Mesendoderm (in vitro differentiated cells): ENCODE measurements at regions not wholly inside any gene's neighbourhood (a gene's known extent, or its start where the extent isn't known, plus 50 kb on each side); places are given as distances from the start of the nearest gene placed in this dataset.

ENCODE experiments used
- DNase-seq: peaks from one replicate; pipeline ENCODE4 v3.0.0; 2013
- H2AK5ac ChIP-seq: 2 replicates; pipeline ENCODE4 v1.6.1; 2013; ENCODE audit warnings: low read length, inconsistent platforms
- H2BK120ac ChIP-seq: 2 replicates; pipeline ENCODE4 v1.6.1; 2013; ENCODE audit warnings: low read depth, mild to moderate bottlenecking, low read length, moderate library complexity, mixed read lengths
- H2BK15ac ChIP-seq: replicated peaks from 2 replicates; pipeline ENCODE4 v1.6.1; 2013; ENCODE audit warnings: low read depth, mild to moderate bottlenecking, moderate library complexity
- H2BK5ac ChIP-seq: 2 replicates; pipeline ENCODE4 v1.6.1; 2013; ENCODE audit warnings: low read length, inconsistent platforms
- H3K18ac ChIP-seq: 2 replicates; pipeline ENCODE4 v1.6.1; 2013; ENCODE audit warnings: mild to moderate bottlenecking, low read length, mixed read lengths
- H3K23ac ChIP-seq: one replicate; pipeline ENCODE4 v1.6.1; 2013; ENCODE audit warnings: low read length
- H3K27ac ChIP-seq: 2 replicates; pipeline ENCODE4 v1.5.1; 2013; ENCODE audit warnings: low read depth, mild to moderate bottlenecking, inconsistent platforms, low read length, moderate library complexity
- H3K27me3 ChIP-seq: 2 replicates; pipeline ENCODE4 v1.6.1; 2013; ENCODE audit warnings: low read length, control low read depth, mild to moderate bottlenecking, inconsistent platforms; ENCODE audit not compliant: insufficient read depth, poor library complexity
- H3K36me3 ChIP-seq: 2 replicates; pipeline ENCODE4 v1.6.1; 2013; ENCODE audit warnings: low read length, inconsistent platforms; ENCODE audit not compliant: control insufficient read depth, insufficient read depth
- H3K4ac ChIP-seq: one replicate; pipeline ENCODE4 v1.6.1; 2013; ENCODE audit warnings: low read depth, mild to moderate bottlenecking, low read length, moderate library complexity
- H3K4me1 ChIP-seq: 2 replicates; pipeline ENCODE4 v1.6.1; 2013; ENCODE audit warnings: low read depth, low read length, inconsistent platforms; ENCODE audit not compliant: control insufficient read depth
- H3K4me2 ChIP-seq: 2 replicates; pipeline ENCODE4 v1.6.1; 2013; ENCODE audit warnings: low read length
- H3K4me3 ChIP-seq: 2 replicates; pipeline ENCODE4 v1.5.1; 2013; ENCODE audit warnings: mild to moderate bottlenecking, low read length
- H3K56ac ChIP-seq: one replicate; pipeline ENCODE4 v1.6.1; 2013; ENCODE audit warnings: low read length
- H3K79me1 ChIP-seq: 2 replicates; pipeline ENCODE4 v1.6.1; 2013; ENCODE audit warnings: low read length, inconsistent platforms
- H3K79me2 ChIP-seq: 2 replicates; pipeline ENCODE4 v1.6.1; 2013; ENCODE audit warnings: mild to moderate bottlenecking, low read length; ENCODE audit not compliant: control insufficient read depth, insufficient read depth
- H3K9ac ChIP-seq: 2 replicates; pipeline ENCODE4 v1.6.1; 2013; ENCODE audit warnings: low read length, inconsistent platforms
- H4K5ac ChIP-seq: one replicate; pipeline ENCODE4 v1.6.1; 2013; ENCODE audit warnings: low read length
- H4K8ac ChIP-seq: one replicate; pipeline ENCODE4 v1.6.1; 2013; ENCODE audit warnings: low read depth, mild to moderate bottlenecking, control low read depth, low read length, moderate library complexity
- WGBS: extraction: QIAGEN DNeasy Blood & Tissue Kit; methylation state at CpG from one replicate; pipeline ENCODE4 v1.1.7; 2013; ENCODE audit warnings: low lambda C conversion rate, missing lambda C conversion rate; ENCODE audit not compliant: insufficient coverage; ENCODE audit errors: extremely low coverage; 5-methylcytosine and 5-hydroxymethylcytosine counted together

- H2BK5ac ChIP-seq: peak overlapping the region; percentile 61
- peak overlapping the region; percentile 61 for H2BK15ac ChIP-seq
- no peak overlapping the region for H3K4me3 ChIP-seq
- no peak overlapping the region for H2BK120ac ChIP-seq
- no peaks in the 10 kb centered on the region for H3K79me1 ChIP-seq
- no peak overlapping the region for H3K23ac ChIP-seq
- no peak overlapping the region for H4K5ac ChIP-seq
- peak overlapping the region; percentile 65 for H3K56ac ChIP-seq
- H3K4me2 ChIP-seq: no peak overlapping the region
- H3K79me2 ChIP-seq: no peaks in the 10 kb centered on the region
- H3K27ac ChIP-seq: no peak overlapping the region
- DNase-seq: no peak
- H3K36me3 ChIP-seq: no peaks in the 10 kb centered on the region
- H2AK5ac ChIP-seq: peak overlapping the region; percentile 57
- no peak overlapping the region for H3K18ac ChIP-seq
- no CpG with 5 or more reads among the region's 4 CpGs for WGBS
- peaks cover 21% of the 10 kb centered on the region for H3K4me1 ChIP-seq
- H3K9ac ChIP-seq: no peak overlapping the region
- H3K27me3 ChIP-seq: no peaks in the 10 kb centered on the region
- H4K8ac ChIP-seq: no peak overlapping the region
- H3K4ac ChIP-seq: peak overlapping the region; percentile 96
Observed at GRCh38 chr20:20816969-20817755, 104.7 kb upstream of the RALGAPA2 start.

DNA sequence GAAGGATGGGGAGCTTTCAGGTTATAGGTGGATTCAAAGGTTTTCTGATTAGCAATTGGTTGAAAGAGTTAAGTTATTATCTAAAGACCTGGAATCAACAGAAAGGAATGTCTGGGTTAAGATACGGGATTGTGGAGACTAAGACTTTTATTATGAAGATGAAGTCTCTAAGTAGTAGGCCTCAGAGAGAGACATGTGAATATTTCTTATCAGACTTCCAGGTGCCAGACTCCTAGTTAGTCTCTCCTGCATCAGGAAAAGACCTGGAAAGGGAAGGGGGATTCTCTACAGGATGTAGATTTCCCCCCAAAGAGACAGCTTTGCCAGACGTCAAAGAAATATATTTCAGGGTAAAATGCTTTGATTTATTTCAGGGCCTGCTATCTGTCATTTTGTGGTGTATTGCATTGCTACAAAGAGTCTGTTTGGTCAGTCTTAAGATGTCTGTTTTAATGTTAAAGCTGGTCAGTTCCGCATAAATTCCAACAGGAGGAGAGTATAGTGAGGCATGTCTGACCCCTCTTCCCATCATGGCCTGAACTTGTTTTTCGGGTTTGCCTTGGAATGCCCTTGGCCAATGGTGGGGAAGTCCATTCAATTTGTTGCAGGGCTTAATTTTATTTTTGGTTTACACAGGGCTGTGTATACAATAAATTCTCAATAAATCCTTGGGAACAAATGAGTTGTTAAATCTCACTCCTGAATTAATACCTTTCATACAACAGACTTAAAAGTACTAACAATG is 103.4 kb upstream of the RALGAPA2 start:
- Histone ChIP-seq H3K18ac (peak overlapping the region; percentile 79), H2BK15ac (no peak overlapping the region), H3K4me3 (no peak overlapping the region), H3K23ac (no peak overlapping the region), H4K5ac (no peak overlapping the region), H4K8ac (no peak overlapping the region), H3K79me1 (no peaks in the 10 kb centered on the region), H3K27ac (peak overlapping the region; percentile 80), H3K36me3 (no peaks in the 10 kb centered on the region), H3K4me1 (peaks cover 14% of the 10 kb centered on the region), H3K79me2 (no peaks in the 10 kb centered on the region), H2BK120ac (peak overlapping the region; percentile 99), H3K4me2 (no peak overlapping the region), H3K56ac (peak overlapping the region; percentile 79), H2BK5ac (peak overlapping the region; percentile 97), H3K27me3 (no peaks in the 10 kb centered on the region), H3K9ac (peak overlapping the region; percentile 14), H2AK5ac (no peak overlapping the region), H3K4ac (peak overlapping the region; percentile 52)
- no CpG with 5 or more reads among the region's 4 CpGs for WGBS
- DNase-seq: peak; percentile 96

DNA sequence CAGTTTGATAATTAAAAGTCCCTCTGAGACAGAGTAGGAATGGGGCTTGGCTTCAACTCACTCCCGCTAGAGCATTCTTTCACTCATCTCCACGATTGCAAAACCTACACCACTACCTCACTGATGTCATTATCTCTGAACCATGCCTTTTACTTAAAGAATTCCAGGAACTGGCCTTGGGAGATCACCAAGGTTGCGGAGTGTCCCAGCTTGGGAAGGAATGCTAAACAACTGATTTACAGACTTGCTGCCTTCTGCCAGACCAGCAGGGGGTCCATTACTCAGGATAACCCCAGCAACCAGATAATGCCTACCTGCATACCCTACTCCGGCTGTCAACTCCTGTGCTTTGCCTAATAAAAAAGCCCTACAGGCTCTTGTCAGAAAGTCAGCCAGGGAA is 102.2 kb upstream of the RALGAPA2 start:
- H4K5ac ChIP-seq: no peak overlapping the region
- H3K23ac ChIP-seq: no peak overlapping the region
- H3K4me2 ChIP-seq: no peak overlapping the region
- DNase-seq: peak; percentile 100
- H3K27me3 ChIP-seq: no peaks in the 10 kb centered on the region
- H2BK120ac ChIP-seq: no peak overlapping the region
- H3K9ac ChIP-seq: no peak overlapping the region
- H3K4ac ChIP-seq: no peak overlapping the region
- no CpG with 5 or more reads among the region's 4 CpGs for WGBS
- H3K18ac ChIP-seq: peak overlapping the region; percentile 78
- H2BK5ac ChIP-seq: peak overlapping the region; percentile 90
- peak overlapping the region; percentile 74 for H3K56ac ChIP-seq
- no peak overlapping the region for H2AK5ac ChIP-seq
- no peak overlapping the region for H4K8ac ChIP-seq
- H3K27ac ChIP-seq: peak overlapping the region; percentile 89
- H3K4me3 ChIP-seq: no peak overlapping the region
- H3K79me2 ChIP-seq: no peaks in the 10 kb centered on the region
- no peaks in the 10 kb centered on the region for H3K36me3 ChIP-seq
- peaks cover 9% of the 10 kb centered on the region for H3K4me1 ChIP-seq
- no peaks in the 10 kb centered on the region for H3K79me1 ChIP-seq
- H2BK15ac ChIP-seq: no peak overlapping the region

GRCh38 chr20:20812136-20812535 is 99.7 kb upstream of the RALGAPA2 start:
- H3K9ac ChIP-seq: no peak overlapping the region
- H3K23ac ChIP-seq: no peak overlapping the region
- no peak overlapping the region for H3K56ac ChIP-seq
- no peaks in the 10 kb centered on the region for H3K36me3 ChIP-seq
- peak overlapping the region; percentile 16 for H3K4ac ChIP-seq
- no peak overlapping the region for H2BK120ac ChIP-seq
- no CpG with 5 or more reads among the region's 5 CpGs for WGBS
- H3K27me3 ChIP-seq: no peaks in the 10 kb centered on the region
- no peak overlapping the region for H4K8ac ChIP-seq
- no peak overlapping the region for H2BK5ac ChIP-seq
- H2AK5ac ChIP-seq: no peak overlapping the region
- no peaks in the 10 kb centered on the region for H3K79me2 ChIP-seq
- no peak overlapping the region for H3K4me3 ChIP-seq
- no peak overlapping the region for H3K4me2 ChIP-seq
- H3K27ac ChIP-seq: no peak overlapping the region
- H3K18ac ChIP-seq: peak overlapping the region; percentile 84
- H4K5ac ChIP-seq: no peak overlapping the region
- peaks cover 9% of the 10 kb centered on the region for H3K4me1 ChIP-seq
- DNase-seq: no peak
- no peak overlapping the region for H2BK15ac ChIP-seq
- no peaks in the 10 kb centered on the region for H3K79me1 ChIP-seq

DNA sequence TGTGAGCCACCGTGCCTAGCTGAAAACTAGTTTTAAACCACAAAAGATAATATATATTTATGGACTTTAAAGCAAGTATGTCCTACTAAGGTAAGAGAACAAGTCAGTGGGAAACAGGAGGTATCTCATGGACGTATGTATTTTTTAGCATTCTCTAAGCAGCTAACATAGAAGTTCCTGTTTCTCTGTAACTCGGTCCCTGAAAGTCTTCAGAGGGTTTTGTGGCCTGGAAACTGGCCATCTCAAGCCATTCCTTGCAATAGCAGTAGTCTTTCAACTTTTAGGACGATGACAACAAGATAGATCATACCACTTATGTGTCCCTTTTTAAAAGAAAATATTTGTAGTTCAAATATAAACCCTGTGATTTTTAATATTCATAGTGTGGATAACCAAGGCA is 95.6 kb upstream of the RALGAPA2 start:
- Histone ChIP-seq H3K27me3 (no peaks in the 10 kb centered on the region), H3K4ac (no peak overlapping the region), H3K23ac (no peak overlapping the region), H2BK120ac (no peak overlapping the region), H3K4me2 (no peak overlapping the region), H4K5ac (no peak overlapping the region), H3K27ac (no peak overlapping the region), H4K8ac (no peak overlapping the region), H3K79me1 (no peaks in the 10 kb centered on the region), H2BK5ac (no peak overlapping the region), H3K56ac (no peak overlapping the region), H2BK15ac (no peak overlapping the region), H3K36me3 (no peaks in the 10 kb centered on the region), H3K4me1 (peaks cover 5% of the 10 kb centered on the region), H3K4me3 (no peak overlapping the region), H3K79me2 (no peaks in the 10 kb centered on the region), H3K9ac (no peak overlapping the region), H3K18ac (no peak overlapping the region), H2AK5ac (no peak overlapping the region)
- no CpG with 5 or more reads among the region's 4 CpGs for WGBS
- no peak for DNase-seq
